ENCODE measurements at regions not wholly inside any gene's neighbourhood (a gene's known extent, or its start where the extent isn't known, plus 50 kb on each side); places are given as distances from the start of the nearest gene placed in this dataset.

GRCh38 chr6:77181749-77182148 lies 281.5 kb downstream of the HTR1B start:
- Histone ChIP-seq H3K4me3 (IDR thresholded peaks at IDR 0.05; ENCODE audit: insufficient read depth, low read depth, low read length) (no peak overlapping the region), H3K4me1 (ENCODE audit: low read depth, poor library complexity, severe bottlenecking) (no peaks in the 10 kb centered on the region), H3K79me2 (ENCODE audit: insufficient read depth, low read depth) (no peaks in the 10 kb centered on the region), H3K27me3 (ENCODE audit: insufficient read depth, low read depth) (no peaks in the 10 kb centered on the region), H4K20me1 (ENCODE audit: insufficient read depth) (no peaks in the 10 kb centered on the region), H2AFZ (ENCODE audit: low read depth) (peak overlapping the region; percentile 7; the same call in 1 of the 2 replicates), H3K36me3 (ENCODE audit: insufficient read depth) (no peaks in the 10 kb centered on the region), H3K9ac (no peak overlapping the region), H3K27ac (no peak overlapping the region), H3K4me2 (peak overlapping the region; percentile 33; the same call in 1 of the 2 replicates)
- TF ChIP-seq, protein P1, sequence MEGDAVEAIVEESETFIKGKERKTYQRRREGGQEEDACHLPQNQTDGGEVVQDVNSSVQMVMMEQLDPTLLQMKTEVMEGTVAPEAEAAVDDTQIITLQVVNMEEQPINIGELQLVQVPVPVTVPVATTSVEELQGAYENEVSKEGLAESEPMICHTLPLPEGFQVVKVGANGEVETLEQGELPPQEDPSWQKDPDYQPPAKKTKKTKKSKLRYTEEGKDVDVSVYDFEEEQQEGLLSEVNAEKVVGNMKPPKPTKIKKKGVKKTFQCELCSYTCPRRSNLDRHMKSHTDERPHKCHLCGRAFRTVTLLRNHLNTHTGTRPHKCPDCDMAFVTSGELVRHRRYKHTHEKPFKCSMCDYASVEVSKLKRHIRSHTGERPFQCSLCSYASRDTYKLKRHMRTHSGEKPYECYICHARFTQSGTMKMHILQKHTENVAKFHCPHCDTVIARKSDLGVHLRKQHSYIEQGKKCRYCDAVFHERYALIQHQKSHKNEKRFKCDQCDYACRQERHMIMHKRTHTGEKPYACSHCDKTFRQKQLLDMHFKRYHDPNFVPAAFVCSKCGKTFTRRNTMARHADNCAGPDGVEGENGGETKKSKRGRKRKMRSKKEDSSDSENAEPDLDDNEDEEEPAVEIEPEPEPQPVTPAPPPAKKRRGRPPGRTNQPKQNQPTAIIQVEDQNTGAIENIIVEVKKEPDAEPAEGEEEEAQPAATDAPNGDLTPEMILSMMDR (conservative IDR thresholded peaks at IDR 0.05; ENCODE audit: low read depth, low read length) = no peak

GRCh38 chr6:77180326-77180725 lies 283.0 kb downstream of the HTR1B start:
- TF ChIP-seq, protein P1 (conservative IDR thresholded peaks at IDR 0.05; ENCODE audit: low read depth, low read length) = no peak
- Histone ChIP-seq H3K79me2 (ENCODE audit: insufficient read depth, low read depth) (no peaks in the 10 kb centered on the region), H3K4me2 (no peak overlapping the region), H3K4me3 (IDR thresholded peaks at IDR 0.05; ENCODE audit: insufficient read depth, low read depth, low read length) (no peak overlapping the region), H3K27me3 (ENCODE audit: insufficient read depth, low read depth) (no peaks in the 10 kb centered on the region), H3K36me3 (ENCODE audit: insufficient read depth) (no peaks in the 10 kb centered on the region), H3K27ac (no peak overlapping the region), H3K9ac (no peak overlapping the region), H2AFZ (ENCODE audit: low read depth) (no peak overlapping the region), H4K20me1 (ENCODE audit: insufficient read depth) (no peaks in the 10 kb centered on the region), H3K4me1 (ENCODE audit: low read depth, poor library complexity, severe bottlenecking) (no peaks in the 10 kb centered on the region)

DNA sequence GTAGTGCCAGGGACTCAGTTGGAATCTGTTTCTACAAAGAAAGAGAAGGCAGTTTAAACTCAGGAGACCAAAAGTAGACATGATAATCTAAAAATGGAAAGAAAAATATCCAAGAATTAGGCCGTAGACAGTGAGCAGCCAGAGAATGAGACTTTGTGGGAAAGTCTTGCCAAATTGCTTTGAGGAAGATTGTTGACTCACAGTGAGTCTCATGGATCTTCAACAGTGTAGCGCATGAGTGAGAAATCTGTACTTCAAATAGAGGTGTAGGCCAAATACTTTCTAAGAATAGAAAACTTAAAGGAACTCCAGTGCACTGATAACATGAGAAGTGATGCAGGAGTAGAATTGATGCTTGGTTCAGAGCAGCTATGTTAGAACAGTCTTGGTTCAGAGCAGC lies 284.5 kb downstream of the HTR1B start:
- Histone ChIP-seq H3K79me2 (ENCODE audit: insufficient read depth, low read depth) (no peaks in the 10 kb centered on the region), H3K36me3 (ENCODE audit: insufficient read depth) (no peaks in the 10 kb centered on the region), H3K4me2 (no peak overlapping the region), H2AFZ (ENCODE audit: low read depth) (no peak overlapping the region), H3K4me3 (IDR thresholded peaks at IDR 0.05; ENCODE audit: insufficient read depth, low read depth, low read length) (no peak overlapping the region), H3K27ac (no peak overlapping the region), H3K27me3 (ENCODE audit: insufficient read depth, low read depth) (no peaks in the 10 kb centered on the region), H3K9ac (no peak overlapping the region), H3K4me1 (ENCODE audit: low read depth, poor library complexity, severe bottlenecking) (no peaks in the 10 kb centered on the region), H4K20me1 (ENCODE audit: insufficient read depth) (no peaks in the 10 kb centered on the region)
- TF ChIP-seq, protein P1 (conservative IDR thresholded peaks at IDR 0.05; ENCODE audit: low read depth, low read length) = no peak

GRCh38 chr6:77177470-77177869 lies 285.8 kb downstream of the HTR1B start:
- H3K36me3 ChIP-seq (ENCODE audit: insufficient read depth) = no peaks in the 10 kb centered on the region

More at GRCh38 chr6:77177470-77177869, 285.8 kb downstream of the HTR1B start:
- no peak overlapping the region for H3K27ac ChIP-seq
- H3K4me2 ChIP-seq = no peak overlapping the region
- no peaks in the 10 kb centered on the region for H3K27me3 ChIP-seq (ENCODE audit: insufficient read depth, low read depth)
- H3K4me1 ChIP-seq (ENCODE audit: low read depth, poor library complexity, severe bottlenecking) = no peaks in the 10 kb centered on the region
- no peaks in the 10 kb centered on the region for H3K79me2 ChIP-seq (ENCODE audit: insufficient read depth, low read depth)
- TF ChIP-seq, protein P1 (conservative IDR thresholded peaks at IDR 0.05; ENCODE audit: low read depth, low read length) = no peak
- H3K9ac ChIP-seq = no peak overlapping the region
- H2AFZ ChIP-seq (ENCODE audit: low read depth) = no peak overlapping the region
- H3K4me3 ChIP-seq (IDR thresholded peaks at IDR 0.05; ENCODE audit: insufficient read depth, low read depth, low read length) = no peak overlapping the region
- no peaks in the 10 kb centered on the region for H4K20me1 ChIP-seq (ENCODE audit: insufficient read depth)
